ENCODE measurements at regions not wholly inside any gene's neighbourhood (a gene's known extent, or its start where the extent isn't known, plus 50 kb on each side); places are given as distances from the start of the nearest gene placed in this dataset.

GRCh38 chrX:130974323-130974722 is 71.3 kb upstream of the ENOX2 start:
- no peak for DNase-seq

- DNase-seq, result no peak
Measured at GRCh38 chrX:130975947-130976346, 72.9 kb upstream of the ENOX2 start.

GRCh38 chrX:130981836-130982235 is 76.3 kb upstream of the ARHGAP36 start:
- DNase-seq, result no peak

GRCh38 chrX:130984782-130985181 is 73.4 kb upstream of the ARHGAP36 start:
- no peak for DNase-seq

- no peak for DNase-seq
Measured at GRCh38 chrX:130987241-130987640, 70.9 kb upstream of the ARHGAP36 start.

GRCh38 chrX:130990723-130991122 is 67.4 kb upstream of the ARHGAP36 start:
- DNase-seq, result no peak

GRCh38 chrX:130994671-130995070 is 63.5 kb upstream of the ARHGAP36 start:
- DNase-seq, result peak; percentile 32

GRCh38 chrX:130995439-130995838 is 62.7 kb upstream of the ARHGAP36 start:
- DNase-seq, result no peak

GRCh38 chrX:130997314-130997713 is 60.8 kb upstream of the ARHGAP36 start:
- DNase-seq, result no peak

- DNase-seq, result no peak
Measured at GRCh38 chrX:130999360-130999759, 58.8 kb upstream of the ARHGAP36 start.

Data from activated CD4-positive, CD25-positive, alpha-beta regulatory T cell treated with anti-CD3 and anti-CD28 coated beads, Interleukin-2, amount 50 U/mL, for 72 hours (primary cell).